SK-N-SH (cell line): ENCODE measurements at regions not wholly inside any gene's neighbourhood (a gene's known extent, or its start where the extent isn't known, plus 50 kb on each side); places are given as distances from the start of the nearest gene placed in this dataset.

Source experiments
- CTCF ChIA-PET: fragments of 300-600, 350-600 bp; formaldehyde crosslinking; extraction: SDS; loops from one replicate; lab custom pipeline; 2021; lab: Yijun Ruan, JAX
- POLR2A ChIA-PET: fragments of 350-600 bp; sonication (Branson Sonifier 250); formaldehyde crosslinking; extraction: SDS; loops from one replicate; lab custom pipeline; 2020; ENCODE audit warnings: antibody characterized with exemption, inconsistent platforms; lab: Yijun Ruan, JAX
- DNase-seq: peaks from one replicate; pipeline ENCODE4 v3.0.0; 2012
- H2AFZ ChIP-seq: fragments of 200-600 bp; sonication (generic); 2 replicates; pipeline ENCODE4 v1.8.1; 2016; ENCODE audit warnings: antibody characterized with exemption, mild to moderate bottlenecking, low read depth
- H3F3A ChIP-seq: fragments of 200-600 bp; sonication (generic); replicated peaks from 2 replicates; pipeline ENCODE3; 2016; ENCODE audit warnings: antibody characterized with exemption, mild to moderate bottlenecking; ENCODE audit not compliant: insufficient read depth
- H3K27ac ChIP-seq, 2 experiments: fragments of 200-500 bp in 1 of 2; fragments of 200-600 bp in 1 of 2; sonication (Bioruptor generic) in 1 of 2; sonication (generic), shearing (Covaris generic) in 1 of 2; 2 replicates each; pipeline versions ENCODE4 v1.5.1 to v1.6.1; 2014 to 2016; ENCODE audit warnings: low read depth in 2 of 2, inconsistent platforms in 1 of 2, low read length in 1 of 2, mild to moderate bottlenecking in 1 of 2, mixed read lengths in 1 of 2
- H3K27me3 ChIP-seq: fragments of 200-600 bp; sonication (generic), shearing (Covaris generic); 2 replicates; pipeline ENCODE4 v1.6.1; 2016; ENCODE audit warnings: mixed run types; ENCODE audit not compliant: insufficient read depth
- H3K36me3 ChIP-seq, 2 experiments: fragments of 200-500 bp in 1 of 2; fragments of 200-600 bp in 1 of 2; sonication (Bioruptor generic) in 1 of 2; sonication (generic) in 1 of 2; replicated peaks in 1 of 2; 2 replicates each; pipeline versions ENCODE3 to v1.5.1; 2014 to 2016; ENCODE audit warnings: low read length in 1 of 2, mild to moderate bottlenecking in 1 of 2; ENCODE audit not compliant: insufficient read depth in 2 of 2, control insufficient read depth in 1 of 2
- H3K4me1 ChIP-seq, 2 experiments: fragments of 200-500 bp in 1 of 2; fragments of 200-600 bp in 1 of 2; sonication (Bioruptor generic) in 1 of 2; sonication (generic), shearing (Covaris generic) in 1 of 2; 2 replicates each; pipeline versions ENCODE4 v1.5.1 to v1.6.1; 2014 to 2016; ENCODE audit warnings: low read depth in 1 of 2, low read length in 1 of 2, mixed run types in 1 of 2; ENCODE audit not compliant: insufficient read depth in 2 of 2, control insufficient read depth in 1 of 2
- H3K4me2 ChIP-seq: fragments of 200-600 bp; sonication (generic), shearing (Covaris generic); 2 replicates; pipeline ENCODE4 v1.6.1; 2017; ENCODE audit warnings: mixed run types
- H3K4me3 ChIP-seq, 2 experiments: fragments of 200-500 bp in 1 of 2; fragments of 200-600 bp in 1 of 2; sonication (Bioruptor generic) in 1 of 2; sonication (generic), shearing (Covaris generic) in 1 of 2; 2 replicates each; pipeline versions ENCODE4 v1.5.1 to v1.8.1; 2014 to 2016; ENCODE audit warnings: low read depth in 2 of 2, inconsistent platforms in 1 of 2, low read length in 1 of 2, mild to moderate bottlenecking in 1 of 2, mixed read lengths in 1 of 2, moderate library complexity in 1 of 2
- H3K79me2 ChIP-seq: fragments of 200-600 bp; sonication (generic); 2 replicates; pipeline ENCODE4 v1.8.1; 2017; ENCODE audit warnings: mild to moderate bottlenecking; ENCODE audit not compliant: insufficient read depth
- H3K9ac ChIP-seq: fragments of 200-600 bp; sonication (generic); 2 replicates; pipeline ENCODE4 v1.6.1; 2017; ENCODE audit warnings: mixed run types
- H3K9me2 ChIP-seq: fragments of 200-600 bp; sonication (generic); 2 replicates; pipeline ENCODE4 v1.6.1; 2017; ENCODE audit warnings: mixed run types
- H3K9me3 ChIP-seq: fragments of 200-600 bp; sonication (generic); 2 replicates; pipeline ENCODE4 v1.6.1; 2017; ENCODE audit warnings: mixed run types, mild to moderate bottlenecking, moderate library complexity
- H4K20me1 ChIP-seq: fragments of 200-600 bp; sonication (generic); 2 replicates; pipeline ENCODE4 v1.6.1; 2017; ENCODE audit warnings: mild to moderate bottlenecking, mixed run types; ENCODE audit not compliant: insufficient read depth
- EZH2phosphoT487 ChIP-seq: fragments of 200-600 bp; sonication (generic); IDR thresholded peaks from 2 replicates; pipeline ENCODE4 v1.6.1; 2017; ENCODE audit warnings: low read depth, mixed run types, mild to moderate bottlenecking, antibody characterized with exemption, moderate library complexity, borderline replicate concordance
- FOXJ3 ChIP-seq: sonication (generic); formaldehyde crosslinking; IDR thresholded peaks from 2 replicates; pipeline ENCODE4 v1.5.1; 2020; ENCODE audit warnings: mild to moderate bottlenecking, missing genetic modification reagents
- FOXM1 ChIP-seq: IDR thresholded peaks from 2 replicates; pipeline ENCODE4 v1.4.0; 2012; ENCODE audit warnings: low read depth, mild to moderate bottlenecking
- GATA2 ChIP-seq: sonication (generic); formaldehyde crosslinking; IDR thresholded peaks from 2 replicates; pipeline ENCODE4 v1.5.0; 2020; ENCODE audit warnings: mild to moderate bottlenecking, missing genetic modification reagents
- IRF3 ChIP-seq: fragments of 150-350 bp; IDR thresholded peaks from 2 replicates; pipeline ENCODE4 v1.6.1; 2016; ENCODE audit warnings: mild to moderate bottlenecking, low read depth, low read length
- JUND ChIP-seq: IDR thresholded peaks from 2 replicates; pipeline ENCODE4 v1.4.0; 2012
- MAX ChIP-seq: IDR thresholded peaks from 2 replicates; pipeline ENCODE4 v1.4.0; 2012; ENCODE audit warnings: low read depth
- MEF2A ChIP-seq: IDR thresholded peaks from 2 replicates; pipeline ENCODE4 v1.4.0; 2012; ENCODE audit warnings: low read depth, borderline replicate concordance
- NFIC ChIP-seq: IDR thresholded peaks from 2 replicates; pipeline ENCODE4 v1.4.0; 2012; ENCODE audit warnings: borderline replicate concordance
- NRF1 ChIP-seq: IDR thresholded peaks from 2 replicates; pipeline ENCODE4 v1.6.1; 2012; ENCODE audit warnings: low read depth, mild to moderate bottlenecking, low read length
- POLR2AphosphoS5 ChIP-seq: IDR thresholded peaks from 2 replicates; pipeline ENCODE4 v1.6.1; 2012; ENCODE audit warnings: low read depth, low read length
- RAD21 ChIP-seq: IDR thresholded peaks from 2 replicates; pipeline ENCODE4 v1.6.1; 2012; ENCODE audit warnings: mild to moderate bottlenecking, low read length
- RXRA ChIP-seq: IDR thresholded peaks from 2 replicates; pipeline ENCODE4 v1.4.0; 2012; ENCODE audit warnings: low read depth, mild to moderate bottlenecking, borderline replicate concordance
- SIN3A ChIP-seq: IDR thresholded peaks from 2 replicates; pipeline ENCODE4 v1.6.1; 2012; ENCODE audit warnings: low read depth, mild to moderate bottlenecking, low read length, moderate library complexity, borderline replicate concordance
- SMC3 ChIP-seq: IDR thresholded peaks from 2 replicates; pipeline ENCODE4 v1.6.1; 2012; ENCODE audit warnings: low read depth, low read length, improper control_type of control experiment
- TAF1 ChIP-seq: IDR thresholded peaks from 2 replicates; pipeline ENCODE4 v1.6.1; 2012; ENCODE audit warnings: low read depth, mild to moderate bottlenecking, low read length, moderate library complexity, borderline replicate concordance
- TCF12 ChIP-seq: IDR thresholded peaks from 2 replicates; pipeline ENCODE4 v1.4.0; 2012
- TEAD4 ChIP-seq: IDR thresholded peaks from 2 replicates; pipeline ENCODE4 v1.4.0; 2012; ENCODE audit warnings: mild to moderate bottlenecking, borderline replicate concordance; ENCODE audit not compliant: insufficient read depth
- WGBS: methylation state at CpG from one replicate; pipeline ENCODE4 v1.1.6; 2017; ENCODE audit warnings: low lambda C conversion rate; 5-methylcytosine and 5-hydroxymethylcytosine counted together
- TF ChIP-seq, protein P1 (sequence below): IDR thresholded peaks from 2 replicates; pipeline ENCODE4 v1.6.1; 2012; ENCODE audit warnings: mild to moderate bottlenecking, low read depth, low read length, moderate library complexity

GRCh38 chr4:61041527-61041926 is 158.6 kb upstream of the ADGRL3 start (continued):
- TF ChIP-seq SIN3A (no peak), GATA2 (no peak), TCF12 (no peak), TAF1 (no peak)

DNA sequence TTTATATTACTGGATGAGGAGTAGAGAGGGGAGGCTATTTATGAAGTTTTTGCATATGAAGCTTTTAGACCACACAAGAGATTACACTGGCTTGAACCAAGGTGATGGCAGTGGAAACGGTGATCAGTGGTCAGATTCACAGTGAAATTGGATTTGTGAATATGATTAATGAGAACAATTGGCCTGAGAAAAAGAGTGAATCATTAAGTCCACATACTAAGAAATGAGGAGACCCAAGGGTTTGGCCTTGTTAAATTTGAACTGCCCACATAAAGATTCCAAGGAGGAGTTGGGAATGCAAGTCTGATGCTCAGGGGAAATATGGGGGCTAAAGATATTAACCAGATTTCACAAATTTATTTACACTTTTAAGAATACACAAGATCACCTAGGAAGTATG is 155.3 kb upstream of the ADGRL3 start:
- DNase-seq: no peak
- Histone ChIP-seq H3K79me2 (no peaks in the 10 kb centered on the region), H3K9me2 (no peaks in the 10 kb centered on the region), H3K4me2 (no peak overlapping the region), H3F3A (no peaks in the 10 kb centered on the region), H3K36me3 (no peaks in the 10 kb centered on the region), H3K9me3 (no peaks in the 10 kb centered on the region), H3K27me3 (no peaks in the 10 kb centered on the region), H3K4me3 (no peak overlapping the region), H4K20me1 (no peaks in the 10 kb centered on the region), H3K4me1 (no peaks in the 10 kb centered on the region), H2AFZ (no peak overlapping the region), H3K9ac (no peak overlapping the region), H3K27ac (no peak overlapping the region)
- ChIA-PET CTCF (no interaction called here), POLR2A (no interaction called here)
- WGBS: 15% methylated on average over 1 of the region's 1 CpG
- TF ChIP-seq NFIC (no peak), NRF1 (no peak), SMC3 (no peak)

GRCh38 chr4:61049018-61049417 is 151.1 kb upstream of the ADGRL3 start:
- Histone ChIP-seq H3K4me3 (no peak overlapping the region), H3K4me2 (no peak overlapping the region), H4K20me1 (no peaks in the 10 kb centered on the region), H3K9me2 (no peaks in the 10 kb centered on the region), H3K9ac (no peak overlapping the region), H3K4me1 (no peaks in the 10 kb centered on the region), H3K79me2 (no peaks in the 10 kb centered on the region), H2AFZ (no peak overlapping the region), H3K27ac (no peak overlapping the region), H3K36me3 (no peaks in the 10 kb centered on the region), H3K9me3 (0 out of 2 replicates have a peak, but pooled peaks cover 3% of the 10 kb centered on the region), H3K27me3 (no peaks in the 10 kb centered on the region), H3F3A (no peaks in the 10 kb centered on the region)
- CTCF ChIA-PET: no interaction called here
- no peak for DNase-seq
- TF ChIP-seq MEF2A (no peak), NRF1 (no peak), RAD21 (no peak), EZH2phosphoT487 (no peak), SMC3 (no peak), SIN3A (no peak), TEAD4 (no peak), POLR2AphosphoS5 (no peak), FOXM1 (no peak), IRF3 (no peak), TAF1 (no peak), NFIC (no peak), RXRA (no peak), MAX (no peak), JUND (no peak), FOXJ3 (CRISPR knock-in tag) (no peak)
- TF ChIP-seq, protein P1, sequence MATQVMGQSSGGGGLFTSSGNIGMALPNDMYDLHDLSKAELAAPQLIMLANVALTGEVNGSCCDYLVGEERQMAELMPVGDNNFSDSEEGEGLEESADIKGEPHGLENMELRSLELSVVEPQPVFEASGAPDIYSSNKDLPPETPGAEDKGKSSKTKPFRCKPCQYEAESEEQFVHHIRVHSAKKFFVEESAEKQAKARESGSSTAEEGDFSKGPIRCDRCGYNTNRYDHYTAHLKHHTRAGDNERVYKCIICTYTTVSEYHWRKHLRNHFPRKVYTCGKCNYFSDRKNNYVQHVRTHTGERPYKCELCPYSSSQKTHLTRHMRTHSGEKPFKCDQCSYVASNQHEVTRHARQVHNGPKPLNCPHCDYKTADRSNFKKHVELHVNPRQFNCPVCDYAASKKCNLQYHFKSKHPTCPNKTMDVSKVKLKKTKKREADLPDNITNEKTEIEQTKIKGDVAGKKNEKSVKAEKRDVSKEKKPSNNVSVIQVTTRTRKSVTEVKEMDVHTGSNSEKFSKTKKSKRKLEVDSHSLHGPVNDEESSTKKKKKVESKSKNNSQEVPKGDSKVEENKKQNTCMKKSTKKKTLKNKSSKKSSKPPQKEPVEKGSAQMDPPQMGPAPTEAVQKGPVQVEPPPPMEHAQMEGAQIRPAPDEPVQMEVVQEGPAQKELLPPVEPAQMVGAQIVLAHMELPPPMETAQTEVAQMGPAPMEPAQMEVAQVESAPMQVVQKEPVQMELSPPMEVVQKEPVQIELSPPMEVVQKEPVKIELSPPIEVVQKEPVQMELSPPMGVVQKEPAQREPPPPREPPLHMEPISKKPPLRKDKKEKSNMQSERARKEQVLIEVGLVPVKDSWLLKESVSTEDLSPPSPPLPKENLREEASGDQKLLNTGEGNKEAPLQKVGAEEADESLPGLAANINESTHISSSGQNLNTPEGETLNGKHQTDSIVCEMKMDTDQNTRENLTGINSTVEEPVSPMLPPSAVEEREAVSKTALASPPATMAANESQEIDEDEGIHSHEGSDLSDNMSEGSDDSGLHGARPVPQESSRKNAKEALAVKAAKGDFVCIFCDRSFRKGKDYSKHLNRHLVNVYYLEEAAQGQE: no peak
- POLR2A ChIA-PET: no interaction called here
